Rectal smooth muscle tissue (tissue), 1 donor: ENCODE measurements at regions not wholly inside any gene's neighbourhood (a gene's known extent, or its start where the extent isn't known, plus 50 kb on each side); places are given as distances from the start of the nearest gene placed in this dataset.

Experiments
- H3K27ac ChIP-seq: one replicate; pipeline ENCODE4 v1.7.0; 2013; ENCODE audit warnings: low read depth, low read length, inconsistent platforms
- H3K27me3 ChIP-seq: one replicate; pipeline ENCODE4 v1.7.0; 2013; ENCODE audit warnings: low read length; ENCODE audit not compliant: control insufficient read depth, insufficient read depth
- H3K36me3 ChIP-seq: one replicate; pipeline ENCODE4 v1.7.0; 2013; ENCODE audit warnings: low read length; ENCODE audit not compliant: control insufficient read depth, insufficient read depth
- H3K4me1 ChIP-seq: one replicate; pipeline ENCODE4 v1.7.0; 2013; ENCODE audit warnings: low read length; ENCODE audit not compliant: control insufficient read depth, insufficient read depth
- H3K4me3 ChIP-seq: one replicate; pipeline ENCODE4 v1.7.0; 2013; ENCODE audit warnings: low read length
- H3K9ac ChIP-seq: one replicate; pipeline ENCODE4 v1.7.0; 2013; ENCODE audit warnings: low read length

DNA sequence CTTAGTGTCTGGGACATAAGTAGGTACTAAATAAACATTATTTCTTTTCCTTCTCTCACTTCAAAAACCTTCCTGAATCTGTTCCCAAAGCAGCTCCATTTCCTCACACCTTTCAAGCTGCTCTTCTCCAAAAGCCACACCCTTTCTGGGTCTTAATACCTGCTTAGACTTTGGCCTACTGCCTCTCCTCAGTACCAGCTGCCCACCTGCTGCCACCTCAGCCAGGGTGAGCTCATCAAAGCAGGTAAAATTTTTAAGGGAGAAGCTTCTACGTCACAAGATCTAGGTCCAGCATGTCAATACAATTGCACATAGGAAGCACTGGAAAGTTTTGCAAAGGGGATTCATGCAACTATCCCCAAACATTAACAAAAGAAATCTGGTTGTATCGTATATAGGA lies 108.4 kb downstream of the RPL27A start:
- H3K27me3 ChIP-seq, result no peaks in the 10 kb centered on the region
- H3K27ac ChIP-seq, result no peak overlapping the region
- H3K9ac ChIP-seq, result no peak overlapping the region
- no peak overlapping the region for H3K4me3 ChIP-seq
- peaks cover 24% of the 10 kb centered on the region for H3K4me1 ChIP-seq
- no peaks in the 10 kb centered on the region for H3K36me3 ChIP-seq

- peaks cover 17% of the 10 kb centered on the region for H3K4me1 ChIP-seq
Measured at GRCh38 chr11:8792710-8793109, 110.1 kb downstream of the RPL27A start.

DNA sequence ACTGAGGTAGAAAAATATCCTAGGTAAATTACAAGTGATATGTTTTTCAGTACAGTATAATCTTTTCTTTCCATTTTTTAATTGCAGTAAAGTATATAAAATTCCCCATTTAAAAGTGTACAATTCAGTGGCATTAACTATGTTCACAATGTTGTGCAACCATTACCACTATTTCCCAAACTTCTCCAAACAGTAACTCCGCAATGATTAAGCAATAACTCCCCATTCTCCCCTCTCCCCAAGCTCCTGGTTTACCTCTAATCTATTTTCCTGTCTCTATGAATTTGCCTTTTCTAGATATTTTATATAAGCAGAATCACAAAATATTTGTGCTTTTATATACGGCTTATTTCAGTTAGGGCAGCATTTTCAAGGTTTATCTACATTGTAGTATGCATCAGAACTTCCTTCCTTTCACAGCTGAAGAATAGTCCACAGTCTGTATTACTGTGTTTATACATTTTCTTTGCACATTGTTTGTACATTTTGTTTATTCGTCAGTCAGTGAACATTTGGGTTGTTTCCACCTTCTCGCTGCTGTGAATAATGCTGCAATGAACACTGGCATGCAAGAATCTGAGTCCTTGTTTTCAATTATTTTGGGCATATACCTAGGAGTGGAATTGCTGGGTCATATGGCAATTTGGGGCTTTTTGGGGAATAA lies 110.7 kb downstream of the RPL27A start:
- no peak overlapping the region for H3K27ac ChIP-seq
- H3K9ac ChIP-seq, result no peak overlapping the region
- H3K36me3 ChIP-seq, result no peaks in the 10 kb centered on the region
- H3K27me3 ChIP-seq, result no peaks in the 10 kb centered on the region
- no peak overlapping the region for H3K4me3 ChIP-seq
- H3K4me1 ChIP-seq, result peaks cover 17% of the 10 kb centered on the region

More at GRCh38 chr11:8792710-8793109, 110.1 kb downstream of the RPL27A start:
- H3K27ac ChIP-seq, result no peak overlapping the region
- no peak overlapping the region for H3K4me3 ChIP-seq
- no peak overlapping the region for H3K9ac ChIP-seq
- H3K27me3 ChIP-seq, result no peaks in the 10 kb centered on the region
- H3K36me3 ChIP-seq, result no peaks in the 10 kb centered on the region

DNA sequence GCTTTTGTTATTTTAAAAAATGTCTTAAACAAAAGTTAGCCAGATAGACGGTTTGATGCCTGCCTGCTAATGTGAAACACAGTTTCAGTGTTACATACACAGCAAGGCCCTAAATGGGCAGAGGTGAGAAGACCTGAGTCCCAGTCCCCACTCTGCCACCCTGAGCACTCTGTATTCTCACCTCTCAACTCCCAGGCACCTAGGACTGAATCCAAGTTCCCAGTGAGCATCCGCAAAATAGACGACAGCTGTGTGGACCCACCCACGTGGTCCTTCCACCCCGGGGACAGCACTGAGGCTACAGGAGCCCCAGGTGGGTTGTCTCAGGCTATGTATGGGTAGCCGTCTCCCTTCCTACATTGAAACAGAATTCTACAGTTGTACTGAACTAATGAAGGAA lies 111.5 kb downstream of the RPL27A start:
- Histone ChIP-seq H3K9ac (peak overlapping the region; percentile 27), H3K36me3 (no peaks in the 10 kb centered on the region), H3K4me3 (no peak overlapping the region), H3K4me1 (peaks cover 17% of the 10 kb centered on the region), H3K27me3 (no peaks in the 10 kb centered on the region), H3K27ac (no peak overlapping the region)

GRCh38 chr11:8794677-8795103 lies 112.1 kb downstream of the RPL27A start:
- Histone ChIP-seq H3K36me3 (no peaks in the 10 kb centered on the region), H3K27me3 (no peaks in the 10 kb centered on the region), H3K9ac (peak overlapping the region; percentile 27), H3K4me1 (peaks cover 17% of the 10 kb centered on the region), H3K4me3 (no peak overlapping the region), H3K27ac (no peak overlapping the region)

DNA sequence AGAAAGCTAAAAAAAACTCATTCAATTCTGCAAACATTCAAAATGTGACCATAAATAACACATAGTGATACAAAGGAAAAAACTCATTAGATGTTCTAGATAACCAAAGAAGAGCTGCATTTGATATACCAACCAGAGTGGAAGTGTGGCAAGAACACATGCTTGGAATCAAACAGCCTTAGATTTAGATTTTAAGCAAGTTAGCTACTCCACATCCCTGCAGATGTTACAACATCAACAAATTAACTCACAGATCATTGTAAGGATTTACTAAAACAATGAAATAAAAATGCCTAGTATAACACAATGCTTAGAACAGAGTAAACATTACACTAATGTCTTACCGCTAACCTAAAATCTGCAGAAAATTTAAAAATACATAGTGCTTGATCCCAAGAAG lies 114.0 kb upstream of the AKIP1 start:
- Histone ChIP-seq H3K4me1 (peaks cover 24% of the 10 kb centered on the region), H3K27me3 (no peaks in the 10 kb centered on the region), H3K9ac (no peak overlapping the region), H3K27ac (no peak overlapping the region), H3K36me3 (no peaks in the 10 kb centered on the region), H3K4me3 (no peak overlapping the region)

DNA sequence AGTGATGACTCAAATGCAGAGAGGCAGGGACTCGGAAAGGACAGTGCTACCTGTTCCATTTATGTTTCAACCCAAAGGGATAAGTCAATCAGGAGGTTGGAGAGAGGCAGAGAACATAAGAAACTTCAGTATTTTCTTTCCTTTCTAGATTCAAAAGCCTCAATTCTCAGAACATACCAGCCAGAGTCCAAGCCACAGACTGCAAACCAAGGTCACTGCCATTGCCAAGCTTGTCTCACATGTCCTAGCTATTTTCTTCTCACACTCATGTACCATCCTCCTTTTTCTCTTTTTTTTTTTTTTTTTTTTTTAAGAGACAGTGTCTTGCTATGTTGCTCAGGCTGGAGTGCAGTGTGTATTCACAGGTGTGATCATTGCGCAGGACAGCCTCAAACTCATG lies 111.7 kb upstream of the AKIP1 start:
- no peaks in the 10 kb centered on the region for H3K27me3 ChIP-seq
- no peak overlapping the region for H3K9ac ChIP-seq
- peaks cover 22% of the 10 kb centered on the region for H3K4me1 ChIP-seq
- no peaks in the 10 kb centered on the region for H3K36me3 ChIP-seq
- H3K27ac ChIP-seq, result no peak overlapping the region
- H3K4me3 ChIP-seq, result no peak overlapping the region

DNA sequence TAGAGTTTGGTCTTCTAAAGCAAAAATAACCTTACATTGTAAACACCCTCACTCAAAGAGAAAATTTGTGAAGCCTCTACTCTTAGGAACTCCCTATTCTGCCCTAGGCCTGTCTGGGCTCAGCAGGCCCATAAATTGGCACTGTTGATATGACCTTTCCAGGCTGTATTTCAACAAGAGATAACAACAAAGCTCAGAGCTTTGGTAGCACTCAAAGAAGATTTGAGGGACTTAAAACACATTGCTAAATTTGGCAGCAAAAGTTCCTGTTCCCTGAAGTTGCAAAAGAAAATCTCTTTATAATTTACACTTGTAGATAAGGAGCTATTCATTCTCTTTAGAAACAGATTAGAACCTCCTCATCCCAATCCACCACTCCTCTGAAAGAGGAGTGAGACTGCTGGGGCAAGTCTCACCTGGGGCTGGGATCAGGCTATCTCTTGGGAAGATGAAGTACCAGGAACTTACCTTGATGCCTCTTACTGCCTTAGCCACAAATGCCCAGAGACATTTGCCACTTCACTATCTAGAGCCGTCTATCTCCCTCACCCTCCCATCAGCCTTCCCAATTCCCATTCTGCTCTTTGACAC lies 110.4 kb upstream of the AKIP1 start:
- Histone ChIP-seq H3K4me1 (peaks cover 24% of the 10 kb centered on the region), H3K36me3 (no peaks in the 10 kb centered on the region), H3K4me3 (no peak overlapping the region), H3K27me3 (no peaks in the 10 kb centered on the region), H3K9ac (no peak overlapping the region), H3K27ac (peak overlapping the region; percentile 15)

DNA sequence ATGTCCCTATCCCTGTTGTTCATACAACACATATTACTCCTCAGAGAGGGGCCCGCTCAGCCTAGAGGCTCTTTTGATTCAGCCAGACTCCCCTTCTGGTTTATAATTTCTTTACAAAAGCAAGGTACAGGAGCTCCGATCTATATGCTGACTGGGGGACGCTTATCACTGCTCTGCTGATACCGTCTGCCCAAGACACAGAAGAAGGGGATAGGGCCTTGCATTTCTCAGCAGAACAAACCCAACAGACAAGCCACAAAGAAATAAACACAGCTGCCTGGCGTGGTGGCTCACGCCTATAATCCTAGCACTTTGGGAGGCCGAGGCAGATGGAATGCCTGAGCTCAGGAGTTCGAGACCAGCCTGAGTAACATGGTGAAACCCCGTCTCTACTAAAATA lies 109.9 kb upstream of the AKIP1 start:
- H3K27ac ChIP-seq, result peak overlapping the region; percentile 15
- no peak overlapping the region for H3K4me3 ChIP-seq
- H3K27me3 ChIP-seq, result no peaks in the 10 kb centered on the region
- H3K9ac ChIP-seq, result no peak overlapping the region
- H3K4me1 ChIP-seq, result peaks cover 29% of the 10 kb centered on the region
- no peaks in the 10 kb centered on the region for H3K36me3 ChIP-seq

DNA sequence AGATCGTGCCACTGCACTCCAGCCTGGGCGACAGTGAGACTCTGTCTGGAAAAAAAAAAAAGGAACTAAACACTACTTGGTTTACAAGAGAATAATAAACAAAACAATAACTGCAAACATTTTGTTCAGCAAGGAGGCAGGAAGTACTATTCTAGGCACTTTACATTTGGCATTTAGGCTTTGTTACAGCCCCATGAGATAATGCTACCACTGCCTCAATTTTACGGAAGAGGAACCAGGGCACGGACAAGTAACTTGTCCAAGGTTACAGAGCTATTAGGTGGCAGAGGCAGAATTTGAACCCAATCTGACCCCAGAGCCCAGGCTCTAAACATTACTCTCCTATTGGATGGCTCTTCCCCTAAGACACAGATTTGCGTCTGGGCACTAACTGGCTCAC lies 108.7 kb upstream of the AKIP1 start:
- Histone ChIP-seq H3K27me3 (no peaks in the 10 kb centered on the region), H3K36me3 (no peaks in the 10 kb centered on the region), H3K4me1 (peaks cover 37% of the 10 kb centered on the region), H3K4me3 (no peak overlapping the region), H3K9ac (no peak overlapping the region), H3K27ac (no peak overlapping the region)

- Histone ChIP-seq H3K36me3 (no peaks in the 10 kb centered on the region), H3K4me3 (no peak overlapping the region), H3K9ac (no peak overlapping the region), H3K27ac (no peak overlapping the region), H3K27me3 (no peaks in the 10 kb centered on the region), H3K4me1 (peaks cover 46% of the 10 kb centered on the region)
Measured at GRCh38 chr11:8803973-8804372, 107.0 kb upstream of the AKIP1 start.

GRCh38 chr11:8805296-8805695 lies 105.7 kb upstream of the AKIP1 start:
- Histone ChIP-seq H3K9ac (no peak overlapping the region), H3K27ac (peak overlapping the region; percentile 97), H3K4me1 (peaks cover 46% of the 10 kb centered on the region), H3K4me3 (no peak overlapping the region), H3K27me3 (no peaks in the 10 kb centered on the region), H3K36me3 (no peaks in the 10 kb centered on the region)

GRCh38 chr11:8806974-8807373 lies 104.0 kb upstream of the AKIP1 start:
- Histone ChIP-seq H3K36me3 (no peaks in the 10 kb centered on the region), H3K9ac (no peak overlapping the region), H3K4me1 (peaks cover 50% of the 10 kb centered on the region), H3K27ac (peak overlapping the region; percentile 97), H3K4me3 (peak overlapping the region; percentile 52), H3K27me3 (no peaks in the 10 kb centered on the region)
